ENCODE measurements at regions not wholly inside any gene's neighbourhood (a gene's known extent, or its start where the extent isn't known, plus 50 kb on each side); places are given as distances from the start of the nearest gene placed in this dataset.

GRCh38 chr5:3531320-3531986 is 64.2 kb upstream of the IRX1 start:
- no peak for TF ChIP-seq CTCF (IDR thresholded peaks at IDR 0.05)
- TF ChIP-seq POLR2A (IDR thresholded peaks at IDR 0.05): no peak
- no peak for TF ChIP-seq EP300 (IDR thresholded peaks at IDR 0.05)
